ENCODE measurements at regions not wholly inside any gene's neighbourhood (a gene's known extent, or its start where the extent isn't known, plus 50 kb on each side); places are given as distances from the start of the nearest gene placed in this dataset.

- TF ChIP-seq POLR2A (IDR thresholded peaks at IDR 0.05; ENCODE audit: low read length), result no peak
- TF ChIP-seq GATA1 (IDR thresholded peaks at IDR 0.05; ENCODE audit: low read depth, low read length), result no peak
Observed at GRCh38 chr13:21884299-21884909, 213.5 kb downstream of the FGF9 start.
